ENCODE measurements at regions not wholly inside any gene's neighbourhood (a gene's known extent, or its start where the extent isn't known, plus 50 kb on each side); places are given as distances from the start of the nearest gene placed in this dataset.

DNA sequence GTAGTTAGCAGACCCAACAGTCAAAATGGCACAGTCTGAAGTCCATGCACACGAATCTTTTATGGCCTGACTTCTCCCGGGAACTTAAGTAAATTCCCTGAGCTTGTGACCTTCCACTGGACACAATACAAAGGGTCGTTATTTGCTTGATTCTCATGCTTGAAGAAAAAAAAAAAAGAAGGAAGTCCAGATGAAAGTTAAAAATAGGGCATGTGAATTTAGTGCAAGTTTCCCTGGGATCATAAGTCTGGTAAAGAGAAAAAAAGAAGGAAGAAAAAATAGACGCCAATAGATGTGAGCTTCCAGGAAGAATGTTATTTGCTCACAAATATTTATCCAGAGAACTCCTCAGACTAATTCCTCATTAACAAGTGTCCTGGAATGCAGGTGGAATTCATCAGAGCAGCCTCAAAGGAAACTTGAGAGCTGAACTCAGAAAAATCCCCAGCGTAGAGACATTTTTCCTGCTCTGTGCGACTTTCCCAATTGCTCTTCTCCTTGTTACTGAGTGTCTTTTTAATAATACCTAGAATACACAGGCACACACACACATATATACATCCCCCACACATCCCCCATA, 616.3 kb downstream of the EBF1 start:
- no peak for DNase-seq (ENCODE audit: low read depth in 2 of 2)

DNA sequence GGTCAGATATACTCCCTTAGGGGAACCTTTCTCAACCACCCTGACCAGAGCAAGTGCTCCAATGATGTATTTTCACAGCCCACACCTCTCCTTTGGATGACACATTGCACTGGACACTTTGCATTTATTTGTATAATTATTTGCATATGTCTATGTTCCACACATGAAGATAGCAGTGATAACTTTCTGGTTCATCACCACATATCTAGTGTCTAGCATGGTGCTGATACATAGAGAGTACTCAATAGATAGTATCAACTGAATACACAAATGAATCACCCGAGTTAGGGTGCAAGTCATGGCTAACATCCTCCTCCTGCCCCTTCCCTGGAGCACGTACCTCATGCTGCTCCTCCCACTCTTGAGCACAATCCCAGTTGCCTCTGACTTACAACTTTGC, 617.6 kb downstream of the EBF1 start:
- DNase-seq (ENCODE audit: low read depth in 2 of 2), result no peak

DNA sequence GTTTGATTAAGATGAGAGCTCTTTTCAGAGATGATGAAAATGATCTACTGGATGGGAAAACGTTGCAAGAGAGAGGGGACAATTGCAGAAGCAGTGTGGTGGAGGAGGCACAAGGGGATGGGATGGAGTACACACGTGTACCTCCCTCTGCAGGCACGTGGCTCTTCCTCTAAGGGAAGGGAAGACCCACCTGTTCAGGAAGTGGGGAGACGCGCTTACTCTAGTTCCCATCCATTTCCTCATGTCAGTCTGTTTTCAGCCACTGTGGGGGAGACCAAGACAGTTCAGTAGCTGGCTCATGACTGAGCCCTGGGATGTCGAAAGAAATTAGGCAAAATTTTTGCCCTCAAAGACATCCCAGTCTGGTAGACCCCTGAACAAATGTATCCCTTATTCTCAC, 619.2 kb upstream of the CLINT1 start:
- DNase-seq (ENCODE audit: low read depth in 2 of 2), result no peak

DNA sequence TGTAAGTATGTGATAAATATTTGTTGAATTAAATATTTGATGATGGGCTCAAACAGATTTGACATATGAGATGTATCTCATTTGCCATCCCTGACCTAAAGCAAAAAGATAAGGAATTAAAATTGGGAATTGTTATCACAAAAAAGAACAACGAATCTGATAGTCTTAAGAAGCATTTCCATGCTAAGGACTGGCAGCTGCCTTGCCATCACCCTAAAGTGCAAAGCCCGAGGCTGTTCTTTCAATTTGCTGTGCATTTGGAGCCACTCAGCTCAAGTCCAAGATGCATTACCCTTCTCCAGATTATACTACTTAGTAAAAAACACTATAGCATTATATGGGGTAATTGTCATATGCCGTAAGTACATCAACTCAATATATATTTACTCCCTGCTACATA, 618.3 kb upstream of the CLINT1 start:
- no peak for DNase-seq (ENCODE audit: low read depth in 2 of 2)

DNA sequence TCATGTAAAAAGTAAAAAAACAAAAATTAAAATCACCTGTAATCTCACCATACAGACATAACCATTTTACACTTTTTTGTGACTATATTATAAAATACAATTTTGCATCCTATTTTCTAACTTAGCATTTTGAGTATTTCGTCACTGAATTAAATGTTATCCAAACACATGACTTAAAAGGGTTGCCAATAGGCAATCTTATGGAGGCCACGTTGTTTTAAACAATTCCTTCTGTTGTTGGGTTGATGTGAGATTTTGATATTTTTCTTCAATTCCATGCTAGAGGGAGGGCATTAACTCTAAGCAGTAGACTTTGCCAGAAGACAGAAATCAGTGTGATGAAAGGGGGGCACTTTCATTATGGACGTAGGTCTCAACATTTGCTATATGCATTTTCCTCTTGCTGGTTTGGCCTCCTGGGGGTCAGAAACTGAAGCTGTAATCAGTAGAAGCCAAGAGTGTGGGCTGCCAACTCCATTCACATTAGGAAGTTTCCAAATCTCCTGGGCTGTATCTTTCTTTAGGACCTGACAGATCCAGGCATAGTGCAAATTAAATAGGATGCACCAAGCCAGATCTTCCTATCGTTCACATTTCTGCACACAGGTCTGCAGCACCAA, 614.2 kb upstream of the CLINT1 start:
- no peak for DNase-seq (ENCODE audit: low read depth in 2 of 2)

DNA sequence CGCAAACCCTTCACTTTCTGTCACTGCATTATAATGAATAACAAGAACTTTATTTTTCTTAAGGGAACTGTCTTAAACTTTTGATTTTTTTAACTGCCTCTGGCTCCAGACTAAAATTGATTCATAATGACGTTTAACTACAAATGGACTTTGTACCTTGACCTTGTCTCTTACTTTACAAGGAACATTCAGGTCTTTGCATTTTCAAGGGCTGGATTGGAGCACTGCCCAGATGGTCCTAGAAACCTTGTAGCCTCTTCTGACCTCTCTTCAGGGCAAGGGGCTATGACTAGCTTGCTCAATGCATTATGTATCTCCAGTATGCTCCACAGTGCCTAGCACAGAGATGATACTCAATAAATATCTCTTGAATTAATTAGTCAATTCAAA, 612.6 kb upstream of the CLINT1 start:
- DNase-seq (ENCODE audit: low read depth in 2 of 2), result no peak

DNA sequence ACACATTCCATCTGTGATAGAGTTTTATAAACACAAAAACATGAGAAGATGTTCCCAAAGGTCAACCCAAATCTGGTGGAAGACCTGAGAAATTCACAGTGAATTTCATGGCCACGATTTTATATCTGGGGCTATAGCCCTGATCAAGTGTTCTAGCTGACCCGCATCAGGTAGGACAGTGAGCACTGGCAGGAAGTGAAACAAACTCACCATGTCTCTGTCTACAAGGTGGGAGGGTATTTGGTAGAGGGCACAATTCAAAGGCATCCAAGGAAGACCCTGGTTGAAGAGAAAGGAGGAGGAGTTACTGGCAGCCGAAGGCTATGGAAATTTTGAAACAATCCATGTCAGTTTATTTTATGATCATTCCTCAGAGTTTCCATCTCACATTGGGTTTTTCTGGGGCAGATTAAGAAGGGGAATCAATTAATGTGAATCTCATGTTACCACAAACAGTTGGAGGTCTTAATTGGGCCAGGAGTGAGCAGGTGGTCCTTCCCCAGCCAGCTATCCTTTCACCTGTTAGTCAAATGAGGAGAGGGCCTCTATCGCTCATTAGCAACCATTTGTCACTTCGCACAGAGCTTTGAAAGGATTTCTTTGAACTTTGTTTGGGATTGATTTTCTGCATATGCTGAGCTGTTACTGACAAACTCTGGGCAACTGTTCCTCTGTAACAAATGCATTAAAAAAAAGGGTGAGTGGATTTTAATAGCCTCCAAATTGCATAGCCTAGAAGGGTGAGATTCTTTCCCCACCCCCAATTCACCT, 612.0 kb upstream of the CLINT1 start:
- DNase-seq (ENCODE audit: low read depth in 2 of 2), result no peak

DNA sequence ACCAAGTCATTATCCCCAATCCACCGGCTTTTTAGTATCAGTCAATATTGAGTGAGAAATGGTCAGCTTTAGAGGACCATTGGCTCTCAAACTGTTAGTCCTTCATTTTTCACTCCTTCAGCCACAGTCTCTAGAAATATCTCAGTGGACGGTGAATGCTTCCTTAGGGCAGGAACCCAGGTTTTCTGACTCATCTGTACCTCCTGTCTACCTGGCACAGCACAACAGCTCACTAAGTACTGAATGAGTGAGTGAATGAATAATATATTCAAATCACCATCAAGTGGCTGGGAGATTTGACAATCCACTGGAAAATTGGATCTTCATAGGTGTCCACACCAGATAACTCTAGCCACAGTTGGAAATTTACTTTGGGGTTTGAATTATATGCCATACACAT, 609.5 kb upstream of the CLINT1 start:
- no peak for DNase-seq (ENCODE audit: low read depth in 2 of 2)

DNA sequence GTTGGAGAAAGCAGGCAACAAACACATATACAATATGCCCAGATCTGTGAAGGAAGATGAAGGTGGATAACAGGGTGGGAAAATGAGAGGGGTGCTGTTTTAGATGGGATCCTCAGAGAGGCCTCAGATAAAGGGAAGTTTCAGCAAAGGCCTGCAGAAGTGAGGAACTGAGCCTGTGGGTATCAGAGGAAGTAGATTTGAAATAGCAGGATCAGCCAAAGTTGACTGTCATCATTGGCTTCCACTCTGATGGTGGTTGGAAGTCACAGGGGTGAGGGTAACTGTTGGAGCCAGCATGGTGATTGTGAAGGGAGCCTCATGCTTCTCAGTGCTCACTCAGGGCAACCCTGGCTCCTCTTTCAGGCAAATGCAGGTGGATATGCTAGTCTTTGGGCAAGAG, 607.2 kb upstream of the CLINT1 start:
- no peak for DNase-seq (ENCODE audit: low read depth in 2 of 2)

DNA sequence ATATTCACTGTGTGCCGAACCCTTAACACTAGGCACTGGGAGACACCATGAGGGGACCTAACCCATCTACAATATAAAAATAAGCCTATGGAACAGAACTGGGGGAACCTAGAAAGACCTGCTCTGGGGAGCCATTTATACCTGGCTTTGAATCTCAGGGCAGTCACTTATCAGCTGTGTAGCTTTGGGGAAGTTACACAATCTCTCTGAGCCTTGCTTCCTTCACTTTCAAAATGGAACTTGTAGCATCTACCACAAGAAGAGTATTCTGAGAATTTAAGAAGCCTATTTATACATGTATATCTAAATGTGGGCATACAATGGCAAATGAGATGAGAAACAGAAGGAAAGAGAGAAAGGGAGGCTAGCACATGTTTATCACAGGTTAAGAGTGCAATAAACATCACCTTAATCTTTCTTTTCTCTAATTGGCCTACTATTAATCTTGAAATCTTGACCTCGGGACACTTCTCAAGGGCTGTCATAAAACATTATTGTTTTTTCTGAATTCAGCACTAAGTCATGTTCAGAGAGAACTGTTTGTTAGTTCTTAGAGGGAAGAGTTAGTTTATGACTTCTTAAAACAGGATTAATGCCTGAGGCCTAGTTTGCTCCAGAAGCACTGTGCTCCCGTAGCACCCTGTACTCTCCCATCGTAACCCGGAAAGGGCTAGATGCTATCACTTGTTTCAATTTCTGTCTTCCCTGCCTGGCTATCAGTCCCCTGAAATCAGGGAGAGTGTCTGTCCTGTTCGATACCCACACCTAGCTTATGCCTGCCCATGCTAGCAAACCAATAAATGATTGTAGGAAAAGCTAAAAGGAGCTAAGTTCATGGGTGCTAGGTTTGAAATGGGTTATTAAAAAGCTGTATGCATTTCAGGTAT, 606.4 kb upstream of the CLINT1 start:
- DNase-seq (ENCODE audit: low read depth in 2 of 2), result no peak

DNA sequence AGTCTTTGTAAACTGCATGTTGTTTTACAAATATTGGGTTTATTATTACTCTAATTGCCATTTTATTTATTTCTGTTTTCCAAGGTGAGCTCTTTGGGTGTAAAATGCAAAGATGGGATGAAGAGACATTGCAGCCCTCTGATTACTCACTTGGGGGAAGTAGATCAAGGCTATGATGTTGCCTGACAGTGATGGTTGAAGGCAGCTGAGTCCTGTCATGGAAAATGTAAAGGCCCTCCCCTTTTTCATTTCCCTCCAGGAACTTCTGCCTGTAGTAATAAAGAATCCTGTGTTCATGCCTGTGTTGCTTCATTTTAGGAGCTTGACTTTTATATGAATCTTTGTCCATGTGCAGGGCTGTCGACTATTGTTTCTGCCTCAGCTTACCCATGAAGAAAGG, 605.4 kb upstream of the CLINT1 start:
- DNase-seq (ENCODE audit: low read depth in 2 of 2), result no peak

DNA sequence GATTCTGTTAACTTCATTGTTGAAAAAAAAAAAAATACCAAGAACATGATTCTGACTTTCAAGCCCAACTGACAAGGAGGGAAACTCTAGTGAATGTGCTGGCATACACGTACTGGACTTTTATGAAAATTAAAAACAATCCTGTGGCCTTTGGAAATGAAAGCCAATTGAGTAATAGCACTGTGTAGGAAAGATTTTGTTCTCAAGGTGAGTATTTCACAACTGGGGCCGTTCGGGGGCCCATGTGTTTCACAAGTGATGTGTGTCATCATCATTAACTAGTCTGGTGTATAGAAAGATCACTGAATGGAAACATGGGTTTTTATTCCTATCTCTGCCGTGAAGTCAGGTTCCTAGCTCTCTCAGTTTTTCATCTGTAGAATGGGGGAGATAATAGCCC, 605.0 kb upstream of the CLINT1 start:
- DNase-seq (ENCODE audit: low read depth in 2 of 2), result no peak

DNA sequence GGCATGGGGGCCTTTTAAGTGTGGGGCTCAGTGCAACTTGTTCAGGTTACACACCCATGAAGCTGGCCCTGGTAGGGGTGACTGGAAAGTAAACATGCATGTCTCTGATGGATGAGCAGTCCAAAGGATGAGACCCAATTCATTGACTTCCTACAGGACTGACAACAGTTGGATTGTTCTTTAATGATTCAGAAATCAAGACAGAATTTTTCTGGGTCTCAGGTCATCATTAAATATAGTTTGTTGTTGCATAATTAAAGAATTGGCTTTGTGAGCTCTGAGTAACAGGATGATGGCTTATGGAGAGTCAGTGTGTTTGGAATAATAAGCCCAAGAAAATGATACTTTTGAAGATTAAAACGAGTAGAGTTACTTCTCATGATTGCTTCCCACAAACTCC, 604.2 kb upstream of the CLINT1 start:
- no peak for DNase-seq (ENCODE audit: low read depth in 2 of 2)

DNA sequence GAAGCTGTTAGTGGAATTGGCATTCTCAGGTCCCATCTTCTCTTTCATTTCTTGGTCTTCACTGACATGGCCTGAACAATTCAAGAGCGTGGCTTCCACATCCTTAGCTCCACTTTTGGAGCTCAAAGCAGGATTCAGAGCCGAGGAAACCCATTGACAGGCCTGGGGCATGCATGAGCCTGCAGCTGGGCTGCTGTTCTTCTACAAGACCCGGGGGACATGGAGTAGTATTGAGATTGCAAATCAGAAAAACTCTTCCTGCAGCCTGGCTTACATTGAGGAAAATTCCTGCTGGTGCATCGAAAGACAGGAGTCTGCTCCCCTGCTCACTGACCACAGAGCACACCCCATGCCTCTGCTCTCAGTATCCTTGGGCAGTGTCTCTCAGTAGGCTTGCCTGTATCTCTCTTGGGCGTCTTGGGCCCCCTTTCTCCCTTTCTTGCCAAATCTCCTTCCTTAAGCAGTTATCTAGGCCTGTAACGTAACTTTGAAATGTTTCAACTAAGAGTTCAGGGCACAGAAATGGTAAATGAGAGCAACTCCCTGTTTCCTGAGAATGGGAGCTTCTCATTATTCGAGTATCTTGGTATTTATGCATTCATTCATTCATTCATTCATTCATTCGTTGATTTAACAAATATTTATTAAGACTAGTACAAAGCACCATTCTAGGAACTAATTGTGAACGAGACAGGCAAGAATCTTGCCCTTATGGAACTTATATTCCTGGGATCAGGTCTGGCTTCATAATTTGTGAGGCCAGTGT, 603.6 kb upstream of the CLINT1 start:
- no peak for DNase-seq (ENCODE audit: low read depth in 2 of 2)

DNA sequence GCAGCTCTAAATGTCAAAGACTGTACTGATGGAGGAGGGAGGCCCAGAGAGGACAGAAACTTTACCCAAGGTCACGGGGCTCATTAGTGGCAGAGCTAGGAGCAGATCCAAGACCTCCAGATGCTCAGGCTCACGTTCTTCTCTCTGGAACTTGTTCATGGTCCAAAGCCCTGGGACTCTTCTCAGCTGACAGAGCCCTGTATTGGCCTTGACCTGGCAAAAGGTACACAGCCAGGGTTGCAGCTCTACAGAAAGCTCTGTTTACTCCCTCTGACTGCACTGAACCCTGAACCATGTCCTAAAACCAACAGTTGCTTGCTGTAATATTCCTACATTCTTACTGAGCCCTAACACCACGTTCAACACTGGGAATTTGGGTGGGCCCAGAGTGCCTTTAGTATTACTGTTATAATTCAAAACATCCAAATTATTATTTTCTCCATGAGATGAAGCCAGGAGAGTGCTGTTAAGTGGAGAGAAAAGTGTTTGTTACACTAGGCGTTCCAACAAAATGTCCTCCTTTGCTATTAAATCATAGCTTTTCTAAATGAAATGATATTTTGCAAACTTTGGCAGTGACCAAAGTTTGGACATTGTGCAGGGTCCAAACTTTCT, 602.4 kb upstream of the CLINT1 start:
- no peak for DNase-seq (ENCODE audit: low read depth in 2 of 2)

DNA sequence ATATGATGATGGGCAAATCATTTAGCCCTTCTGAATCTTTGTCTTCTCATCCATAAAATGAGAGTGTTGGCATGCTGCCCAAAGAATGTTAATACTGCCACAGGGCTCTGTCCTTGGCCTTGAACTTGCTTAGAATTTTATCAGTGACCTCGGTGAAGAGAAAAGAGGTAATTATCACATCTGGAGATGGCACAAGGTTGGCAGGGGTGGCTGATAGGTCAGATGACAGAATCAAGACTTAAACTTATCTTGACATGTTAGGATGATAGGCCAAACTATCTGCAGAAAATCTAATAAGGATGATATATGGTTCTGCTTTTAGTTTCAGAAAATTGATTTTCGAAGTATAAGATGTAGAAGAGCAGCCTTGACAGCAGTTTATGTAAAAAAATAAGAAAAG, 599.1 kb upstream of the CLINT1 start:
- DNase-seq (ENCODE audit: low read depth in 2 of 2), result no peak

DNA sequence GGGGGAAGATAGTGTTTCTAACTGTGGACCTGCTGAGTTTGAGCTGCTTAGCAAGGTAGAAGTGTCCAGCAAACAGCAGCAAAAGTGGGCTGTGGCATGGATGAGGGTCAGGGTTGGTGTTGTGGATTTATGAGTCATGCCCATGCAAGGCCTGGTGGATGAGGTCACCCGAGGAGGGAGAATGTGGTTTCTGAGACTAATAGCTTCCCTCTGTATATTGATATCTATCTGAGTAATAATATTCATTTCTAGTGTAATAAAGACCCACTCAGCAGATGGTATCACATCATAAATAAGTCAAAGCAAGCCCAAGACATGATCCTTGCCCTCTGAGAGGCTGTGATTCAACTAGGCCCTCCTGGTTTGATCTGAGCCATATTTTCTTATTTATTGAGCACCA, 597.8 kb upstream of the CLINT1 start:
- DNase-seq (ENCODE audit: low read depth in 2 of 2), result no peak

DNA sequence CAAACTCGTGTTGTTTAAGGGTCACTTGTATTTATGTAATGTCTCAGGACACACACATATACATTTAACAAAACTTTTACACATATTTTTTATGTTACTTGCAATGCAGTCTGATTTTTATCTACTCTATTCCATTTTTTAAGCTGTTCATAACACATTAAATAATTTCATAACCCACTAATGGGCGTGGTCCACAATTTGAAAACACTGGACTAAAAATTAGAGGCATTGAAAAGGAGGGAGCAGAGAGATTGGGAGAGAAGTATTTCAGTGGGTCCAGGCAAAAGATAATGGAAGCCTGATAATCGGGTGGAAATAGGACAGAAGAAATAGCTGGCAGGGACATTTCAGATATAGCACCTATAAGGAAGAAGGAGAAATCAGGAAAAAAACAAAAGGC, 597.3 kb upstream of the CLINT1 start:
- DNase-seq (ENCODE audit: low read depth in 2 of 2), result no peak

DNA sequence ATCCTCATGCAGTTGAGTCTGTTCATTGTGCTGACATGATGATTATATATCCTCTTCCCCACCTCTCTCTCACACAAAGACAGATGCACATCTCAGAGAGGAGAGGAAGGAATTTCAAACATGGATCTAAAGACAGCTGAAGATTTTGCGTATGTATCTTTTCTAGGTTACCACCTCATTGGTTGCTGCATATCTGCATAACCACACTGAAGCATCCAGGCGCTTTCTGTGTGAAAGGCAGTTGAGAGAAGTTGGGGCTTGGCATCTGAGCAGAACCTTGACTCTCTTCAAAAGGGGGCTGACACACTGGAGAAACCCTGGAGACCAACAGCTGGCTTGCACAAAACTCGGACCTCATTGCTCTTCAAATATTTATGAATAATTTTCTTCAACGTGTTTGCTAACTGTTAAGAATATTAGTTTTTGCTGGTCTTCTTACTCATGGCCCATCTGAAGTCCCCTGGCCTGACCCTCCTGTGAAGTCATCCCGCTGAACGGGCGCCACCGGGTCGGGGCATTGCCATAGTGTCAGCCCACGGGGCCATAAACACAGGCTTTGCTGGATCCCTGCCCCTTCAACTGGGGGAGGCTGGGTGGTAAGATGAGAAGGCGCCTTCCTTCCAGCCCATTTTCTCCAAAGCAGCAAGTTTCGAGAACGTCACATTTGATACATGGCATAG, 593.2 kb upstream of the CLINT1 start:
- DNase-seq (ENCODE audit: low read depth in 2 of 2), result no peak

DNA sequence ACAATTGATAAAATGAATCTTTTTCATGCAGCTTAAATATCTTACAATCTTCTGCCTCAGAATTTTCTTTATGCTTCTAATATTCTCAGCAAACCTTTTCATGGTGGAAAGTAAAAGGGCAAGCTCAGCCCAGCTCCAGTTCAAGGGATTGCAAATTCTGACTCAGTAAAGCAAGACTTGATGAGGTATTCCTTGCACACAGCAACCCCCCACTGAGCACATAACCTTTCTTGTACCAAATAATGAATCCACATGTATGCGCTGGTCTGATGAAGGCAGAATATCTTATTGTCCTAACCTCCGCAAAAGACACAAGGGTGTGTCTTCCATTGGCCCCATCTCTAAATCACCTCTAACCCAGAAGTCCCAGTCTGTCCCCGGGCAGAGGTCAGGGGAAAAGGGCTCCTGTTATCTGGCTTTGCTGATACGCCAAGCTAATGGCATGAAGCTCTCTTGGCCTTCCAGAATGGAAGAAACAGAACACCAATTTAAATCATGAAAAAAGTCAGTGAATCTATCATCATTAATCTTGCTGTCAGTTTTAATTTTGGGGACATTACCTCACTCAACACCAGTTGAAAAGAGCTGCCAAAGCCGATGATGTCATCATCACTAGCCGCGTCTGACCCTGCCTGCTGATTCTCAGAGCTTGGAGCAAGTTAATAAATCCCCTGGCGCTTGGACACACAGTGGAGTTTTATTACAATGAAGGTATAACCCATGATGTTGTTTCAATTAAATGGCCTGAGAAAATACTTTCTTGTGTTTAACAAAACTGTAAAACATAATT, 592.5 kb upstream of the CLINT1 start:
- no peak for DNase-seq (ENCODE audit: low read depth in 2 of 2)

All from stimulated activated CD8-positive, alpha-beta memory T cell treated with anti-CD3 and anti-CD28 coated beads, Interleukin-7, amount 100 ng/mL, for 4 hours (primary cell).